ENCODE measurements at regions not wholly inside any gene's neighbourhood (a gene's known extent, or its start where the extent isn't known, plus 50 kb on each side); places are given as distances from the start of the nearest gene placed in this dataset.

GRCh38 chr9:2565676-2566340, 55.8 kb upstream of the VLDLR start (continued):
- TF ChIP-seq ZBTB4 (CRISPR knock-in tag; IDR thresholded peaks at IDR 0.05), result no peak
- TF ChIP-seq MEF2B (IDR thresholded peaks at IDR 0.05; ENCODE audit: partially characterized antibody, poor library complexity, severe bottlenecking), result no peak
- no peak for TF ChIP-seq CREB1 (IDR thresholded peaks at IDR 0.05; ENCODE audit: low read depth)
- no peak for TF ChIP-seq EZH2 (IDR thresholded peaks at IDR 0.05; ENCODE audit: borderline replicate concordance, control insufficient read depth, low read depth, low read length)

GRCh38 chr9:2567922-2568321, 53.7 kb upstream of the VLDLR start:
- no peak for TF ChIP-seq E2F4 (IDR thresholded peaks at IDR 0.05; ENCODE audit: low read depth, low read length)
- H3K79me2 ChIP-seq (ENCODE audit: control insufficient read depth, insufficient read depth, low read length), result no peaks in the 10 kb centered on the region

More at GRCh38 chr9:2567922-2568321, 53.7 kb upstream of the VLDLR start:
- in situ Hi-C loops (cut with MboI), result no loop called here
- no peaks in the 10 kb centered on the region for H3K4me1 ChIP-seq (ENCODE audit: control insufficient read depth, insufficient read depth, low read length)
- no peak for FAIRE-seq
- H3K4me3 ChIP-seq, result no peak overlapping the region
- no peaks in the 10 kb centered on the region for H3K27me3 ChIP-seq (replicated peaks in 1 of 2; ENCODE audit: control insufficient read depth in 2 of 2, insufficient read depth in 2 of 2, low read length in 1 of 2)
- BruUV-seq (replicated peaks), result no TSS peak
- ChIA-PET CTCF (interaction anchor here (0.6 to 1.2 kb wide), 3 partner anchors 158 to 436 kb away, joined by 3 read pairs; no protein-coding TSS in a partner anchor), POLR2A (no interaction called here), SMC1A (ENCODE audit: uncharacterized antibody, unreplicated experiment) (no interaction called here), RAD21 (ENCODE audit: unreplicated experiment) (no interaction called here)
- no peak overlapping the region for H3K27ac ChIP-seq (ENCODE audit: control insufficient read depth, insufficient read depth)
- no peak overlapping the region for H3K9ac ChIP-seq (ENCODE audit: control insufficient read depth, insufficient read depth, low read length)
- no peaks in the 10 kb centered on the region for H3K9me3 ChIP-seq (replicated peaks; ENCODE audit: control insufficient read depth, insufficient read depth, low read length)
- no peak overlapping the region for H3K4me2 ChIP-seq (ENCODE audit: control insufficient read depth, insufficient read depth)
- no peak for DNase-seq (ENCODE audit: low read depth, low spot score)
- H4K20me1 ChIP-seq (ENCODE audit: control insufficient read depth, insufficient read depth), result no peaks in the 10 kb centered on the region
- no peak for ATAC-seq
- intact Hi-C loops (cut with micrococcal nuclease; ENCODE audit: unreplicated experiment), result no loop called here
- no peaks in the 10 kb centered on the region for H3K36me3 ChIP-seq (ENCODE audit: control insufficient read depth in 2 of 2, insufficient read depth in 2 of 2, low read length in 1 of 2)
- H2AFZ ChIP-seq (ENCODE audit: control insufficient read depth, low read depth, low read length), result no peak overlapping the region
